ENCODE measurements at regions not wholly inside any gene's neighbourhood (a gene's known extent, or its start where the extent isn't known, plus 50 kb on each side); places are given as distances from the start of the nearest gene placed in this dataset. TPM values are rescaled to one million over a fixed set of nuclear protein-coding genes. Genes with fewer than 3 reads are reported as not detected.
A peak's percentile ranks its signal among the peaks of the same experiment; 100 is the strongest.

- no peaks in the 10 kb centered on the region for H3K27me3 ChIP-seq (ENCODE audit: control insufficient read depth, insufficient read depth, low read length)
- no peak for TF ChIP-seq CTCF (IDR thresholded peaks at IDR 0.05; ENCODE audit: insufficient read depth, low read depth, low read length)
- DNase-seq (ENCODE audit: low read depth), result peak; percentile 4
- POLR2A ChIA-PET, result no interaction called here
- H3K4me3 ChIP-seq (ENCODE audit: low read depth, low read length), result no peak overlapping the region
- H3K36me3 ChIP-seq (ENCODE audit: control insufficient read depth, insufficient read depth, low read length), result no peaks in the 10 kb centered on the region
- CTCF ChIA-PET, result no interaction called here
Observed at GRCh38 chr11:79498667-79499066, 57.8 kb upstream of the TENM4 start.

- Histone ChIP-seq H3K4me3 (ENCODE audit: low read depth, low read length) (no peak overlapping the region), H3K27me3 (ENCODE audit: control insufficient read depth, insufficient read depth, low read length) (no peaks in the 10 kb centered on the region), H3K36me3 (ENCODE audit: control insufficient read depth, insufficient read depth, low read length) (no peaks in the 10 kb centered on the region)
- ChIA-PET CTCF (interaction anchor here (0.6 to 5.7 kb wide), 22 partner anchors 9 to 847 kb away, joined by 3 to 50 read pairs (median 5); partner anchors contain the start of gene TENM4), POLR2A (no interaction called here)
- peak; percentile 5 for DNase-seq (ENCODE audit: low read depth)
- TF ChIP-seq CTCF (IDR thresholded peaks at IDR 0.05; ENCODE audit: insufficient read depth, low read depth, low read length), result peak; percentile 98
Observed at GRCh38 chr11:79493555-79494171, 52.8 kb upstream of the TENM4 start.

- DNase-seq (ENCODE audit: low read depth), result no peak
- ChIA-PET POLR2A (no interaction called here), CTCF (interaction anchor here (0.6 to 5.7 kb wide), 12 partner anchors 9 to 904 kb away, joined by 3 to 50 read pairs (median 8); no protein-coding TSS in a partner anchor)
- Histone ChIP-seq H3K36me3 (ENCODE audit: control insufficient read depth, insufficient read depth, low read length) (no peaks in the 10 kb centered on the region), H3K27me3 (ENCODE audit: control insufficient read depth, insufficient read depth, low read length) (no peaks in the 10 kb centered on the region), H3K4me3 (ENCODE audit: low read depth, low read length) (no peak overlapping the region)
- no peak for TF ChIP-seq CTCF (IDR thresholded peaks at IDR 0.05; ENCODE audit: insufficient read depth, low read depth, low read length)
Observed at GRCh38 chr11:79492008-79492407, 51.2 kb upstream of the TENM4 start.

Small RNA genes lying in the stretch of these regions (small RNA-seq; reads per million reads assigned to genes)
- gene AP002802.2 (ENCODE audit: insufficient read length, low read depth, low replicate concordance) (not detected), gene MIR4300 (ENCODE audit: insufficient read length, low read depth, low replicate concordance) (not detected), gene MTND4LP18 (ENCODE audit: insufficient read length, low read depth, low replicate concordance) (not detected), gene RNU6-544P (ENCODE audit: insufficient read length, low read depth, low replicate concordance) (not detected)
